HepG2 (cell line): ENCODE measurements at regions not wholly inside any gene's neighbourhood (a gene's known extent, or its start where the extent isn't known, plus 50 kb on each side); places are given as distances from the start of the nearest gene placed in this dataset.
A peak's percentile ranks its signal among the peaks of the same experiment; 100 is the strongest.

Source experiments
- ATAC-seq: fragments of 200-7000 bp; cut with Tn5 transposase; 3 replicates; pipeline ENCODE4 v1.9.1; 2020; ENCODE audit warnings: mild to moderate bottlenecking, moderate library complexity
- BruUV-seq: library from RNA; stranded (reverse); fragments of 400-500 nt; replicated peaks from 2 replicates; lab custom pipeline; 2021; lab: Mats Ljungman, UMichigan
- CTCF ChIA-PET: fragments of 300-600 bp; formaldehyde crosslinking; extraction: SDS; loops from one replicate; lab custom pipeline; 2021; ENCODE audit warnings: low total read pairs, inconsistent platforms, low intra/inter-chr PET ratio; lab: Yijun Ruan, JAX
- POLR2A ChIA-PET: fragments of 350-600 bp; sonication (Branson Sonifier 250); formaldehyde crosslinking; loops from one replicate; lab custom pipeline; 2020; ENCODE audit warnings: antibody characterized with exemption, inconsistent platforms; lab: Yijun Ruan, JAX
- DNase-seq: peaks from one replicate; pipeline ENCODE4 v3.0.0-alpha.2; 2015; ENCODE audit warnings: low spot score
- FAIRE-seq: peaks from 3 replicates; lab custom pipeline; 2011; peaks lifted over from hg19 to GRCh38; lab: Jason Lieb, UNC
- H2AFZ ChIP-seq: one replicate; pipeline ENCODE4 v1.6.1; 2011; ENCODE audit warnings: low read length, inconsistent platforms
- H3K27ac ChIP-seq: fragments of 300-600 bp; 3 replicates; pipeline ENCODE4 v1.8.0; 2011; ENCODE audit warnings: mixed run types, mild to moderate bottlenecking, mixed read lengths, low read length, inconsistent platforms; ENCODE audit not compliant: insufficient read depth; ENCODE audit errors: extremely low read length
- H3K27me3 ChIP-seq, 2 experiments: fragments of 200-600 bp in 1 of 2; 2 replicates in 1 of 2; 3 replicates in 1 of 2; pipeline versions ENCODE4 v1.6.0 to v1.8.0; 2011; ENCODE audit warnings: low read length in 2 of 2, mild to moderate bottlenecking in 2 of 2, moderate library complexity in 2 of 2, inconsistent platforms in 1 of 2; ENCODE audit not compliant: insufficient read depth in 2 of 2, control insufficient read depth in 1 of 2
- H3K36me3 ChIP-seq, 2 experiments: fragments of 200-600 bp in 1 of 2; replicated peaks in 1 of 2; 2 replicates in 1 of 2; 3 replicates in 1 of 2; pipeline versions ENCODE4 v1.5.1 to v1.8.0; 2011; ENCODE audit warnings: low read length in 2 of 2, inconsistent platforms in 1 of 2; ENCODE audit not compliant: insufficient read depth in 2 of 2, control insufficient read depth in 1 of 2
- H3K4me1 ChIP-seq: 2 replicates; pipeline ENCODE4 v1.5.1; 2012; ENCODE audit warnings: low read length, inconsistent platforms; ENCODE audit not compliant: insufficient read depth
- H3K4me2 ChIP-seq: 2 replicates; pipeline ENCODE4 v1.6.0; 2011; ENCODE audit warnings: low read depth, low read length, inconsistent platforms
- H3K4me3 ChIP-seq, 3 experiments: fragments of 200-600 bp in 1 of 3; sonication (generic), shearing (Covaris generic) in 1 of 3; replicated peaks in 1 of 3; 2 replicates each; pipeline ENCODE4 v1.5.1; 2011 to 2016; ENCODE audit warnings: low read length in 3 of 3, inconsistent platforms in 2 of 3, low read depth in 2 of 3, mild to moderate bottlenecking in 2 of 3, control low read depth in 1 of 3, mixed read lengths in 1 of 3; ENCODE audit not compliant: insufficient read depth in 1 of 3
- H3K79me2 ChIP-seq: one replicate; pipeline ENCODE4 v1.6.1; 2011; ENCODE audit warnings: low read length, inconsistent platforms; ENCODE audit not compliant: insufficient read depth
- H3K9ac ChIP-seq: 2 replicates; pipeline ENCODE4 v1.6.0; 2011; ENCODE audit warnings: mild to moderate bottlenecking, low read depth, low read length, inconsistent platforms; ENCODE audit not compliant: insufficient read depth
- H3K9me3 ChIP-seq: 2 replicates; pipeline ENCODE4 v1.5.1; 2012; ENCODE audit warnings: mild to moderate bottlenecking, low read length
- H4K20me1 ChIP-seq: 2 replicates; pipeline ENCODE4 v1.6.0; 2011; ENCODE audit warnings: inconsistent platforms, mild to moderate bottlenecking, low read length, moderate library complexity; ENCODE audit not compliant: insufficient read depth
- AGO1 ChIP-seq: fragments of 200-400 bp; formaldehyde crosslinking; IDR thresholded peaks from 2 replicates; pipeline ENCODE4 v1.6.1; 2017; ENCODE audit warnings: mild to moderate bottlenecking, low read depth, low read length, moderate library complexity; ENCODE audit not compliant: poor library complexity, severe bottlenecking
- CREM ChIP-seq, 2 experiments: sonication (generic) in 1 of 2; formaldehyde crosslinking in 1 of 2; IDR thresholded peaks; 2 replicates each; pipeline versions ENCODE4 v1.4.0 to v1.6.1; 2016 to 2020; ENCODE audit warnings: antibody characterized with exemption in 1 of 2, mild to moderate bottlenecking in 1 of 2, missing genetic modification reagents in 1 of 2
- HNF4A ChIP-seq: sonication (generic); formaldehyde crosslinking; IDR thresholded peaks from 2 replicates; pipeline ENCODE4 v1.4.0; 2020; ENCODE audit warnings: missing genetic modification reagents
- NCOA1 ChIP-seq: sonication (generic); formaldehyde crosslinking; IDR thresholded peaks from 2 replicates; pipeline ENCODE4 v1.9.0; 2021; ENCODE audit warnings: missing genetic modification reagents
- SIN3A ChIP-seq: IDR thresholded peaks from 2 replicates; pipeline ENCODE4 v1.6.1; 2011; ENCODE audit warnings: low read depth, mild to moderate bottlenecking, control low read depth, low read length, borderline replicate concordance
- ZNF607 ChIP-seq: sonication (generic); formaldehyde crosslinking; IDR thresholded peaks from 2 replicates; pipeline ENCODE4 v1.5.1; 2020; ENCODE audit warnings: missing genetic modification reagents, mild to moderate bottlenecking, borderline replicate concordance
- ZXDC ChIP-seq: sonication (generic); formaldehyde crosslinking; IDR thresholded peaks from 2 replicates; pipeline ENCODE4 v1.5.0; 2020; ENCODE audit warnings: mild to moderate bottlenecking, missing genetic modification reagents
- WGBS: methylation state at CpG from one replicate; pipeline ENCODE4 v1.1.6; 2017; ENCODE audit warnings: low lambda C conversion rate; 5-methylcytosine and 5-hydroxymethylcytosine counted together
- in situ Hi-C: cut with HindIII; loops from 2 replicates; pipeline ENCODE4 v1.10.0; 2017; ENCODE audit warnings: low pct_unique_long_range_greater_than_20kb; ENCODE audit not compliant: extremely low pct_ligation_motif_present
- intact Hi-C: fragments of 100-400 bp; cut with micrococcal nuclease; formaldehyde crosslinking; loops from one replicate; pipeline ENCODE4 v1.10.0; 2022; ENCODE audit not compliant: unreplicated experiment

GRCh38 chr16:85989863-85990643, 91.1 kb downstream of the IRF8 start (continued):
- TF ChIP-seq NCOA1 (CRISPR knock-in tag) (no peak), SIN3A (no peak), HNF4A (CRISPR knock-in tag) (no peak), CREM (IDR thresholded peaks at IDR 0.05) (no peak), CREM (CRISPR knock-in tag; IDR thresholded peaks at IDR 0.05) (no peak)

GRCh38 chr16:85990861-85991301, 91.9 kb downstream of the IRF8 start:
- Histone ChIP-seq H3K27me3 (peaks cover 0 to 50% of the 10 kb centered on the region in 2 experiments; a peak in 3 of 5 replicates), H3K27ac (no peak overlapping the region), H3K4me3 (no peak overlapping the region), H3K79me2 (no peaks in the 10 kb centered on the region), H3K9me3 (no peaks in the 10 kb centered on the region), H3K9ac (no peak overlapping the region), H2AFZ (no peak overlapping the region), H4K20me1 (no peaks in the 10 kb centered on the region), H3K4me1 (peaks cover 8% of the 10 kb centered on the region; the same call in 1 of the 2 replicates), H3K4me2 (no peak overlapping the region), H3K36me3 (no peaks in the 10 kb centered on the region)
- TF ChIP-seq ZXDC (CRISPR knock-in tag): 0 out of 2 replicates have a peak, but pooled peaks have one; percentile 26
- TF ChIP-seq AGO1: no peak
- no peak for TF ChIP-seq ZNF607 (CRISPR knock-in tag)
- CTCF ChIA-PET: no interaction called here
- in situ Hi-C loops (no loop called here), intact Hi-C loops (no loop called here)
- POLR2A ChIA-PET: no interaction called here
- FAIRE-seq (no peak), ATAC-seq (no peak), DNase-seq (no peak)
- 68% methylated on average over 12 of the region's 12 CpGs for WGBS
- no TSS peak for BruUV-seq
